ENCODE measurements at regions not wholly inside any gene's neighbourhood (a gene's known extent, or its start where the extent isn't known, plus 50 kb on each side); places are given as distances from the start of the nearest gene placed in this dataset.

DNA sequence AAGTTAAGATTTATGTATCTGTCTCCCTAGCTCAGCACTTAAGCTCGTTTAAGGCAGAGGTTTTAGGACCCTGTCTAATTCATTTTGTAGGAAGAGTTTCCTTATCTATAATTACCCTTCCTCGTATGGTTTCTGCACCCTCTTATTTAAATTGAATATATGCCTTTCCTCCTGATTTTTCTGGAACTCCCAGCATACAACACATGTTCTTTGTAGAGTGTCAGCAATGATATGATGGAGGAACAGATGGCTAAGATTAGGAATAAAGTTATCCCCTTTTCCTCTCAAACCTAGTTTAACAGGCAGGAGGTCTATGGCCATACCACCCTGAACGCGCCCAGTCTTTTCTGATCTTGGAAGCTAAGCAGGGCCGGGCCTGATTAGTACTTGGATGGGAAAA lies 359.5 kb downstream of the PCDH17 start:
- no peaks in the 10 kb centered on the region for H3K27me3 ChIP-seq (ENCODE audit: control insufficient read depth, insufficient read depth, low read length)
- no peaks in the 10 kb centered on the region for H3K4me1 ChIP-seq (ENCODE audit: control insufficient read depth, low read depth, low read length)
- H3K27ac ChIP-seq (ENCODE audit: low read length): no peak overlapping the region
- H3K36me3 ChIP-seq (ENCODE audit: control insufficient read depth, low read depth, low read length): no peaks in the 10 kb centered on the region
- no peak overlapping the region for H3K9ac ChIP-seq (ENCODE audit: low read length)
- no peak overlapping the region for H3K4me3 ChIP-seq (ENCODE audit: low read length)
- no peaks in the 10 kb centered on the region for H3K9me3 ChIP-seq (ENCODE audit: control insufficient read depth, low read depth, low read length)

DNA sequence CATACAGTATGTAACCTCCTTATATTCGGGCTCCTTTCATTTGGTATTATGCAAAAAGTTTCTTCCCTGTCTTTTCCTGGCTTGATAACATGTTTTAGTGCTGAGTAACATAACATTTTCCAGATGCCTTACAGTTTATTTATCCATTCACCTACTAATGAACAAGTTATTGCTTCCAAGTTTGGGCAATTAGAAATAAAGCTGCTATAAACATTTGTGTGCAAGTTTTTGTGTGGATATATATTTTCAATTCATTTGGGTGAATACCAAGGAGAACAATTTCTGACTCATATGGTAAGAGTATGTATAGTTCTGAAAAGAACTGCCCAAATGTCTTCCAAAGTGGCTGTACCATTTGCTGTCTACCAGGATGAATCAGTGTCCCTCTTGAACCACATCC lies 360.9 kb downstream of the PCDH17 start:
- no peak overlapping the region for H3K4me3 ChIP-seq (ENCODE audit: low read length)
- H3K9me3 ChIP-seq (ENCODE audit: control insufficient read depth, low read depth, low read length): no peaks in the 10 kb centered on the region
- H3K27ac ChIP-seq (ENCODE audit: low read length): no peak overlapping the region
- no peaks in the 10 kb centered on the region for H3K4me1 ChIP-seq (ENCODE audit: control insufficient read depth, low read depth, low read length)
- H3K27me3 ChIP-seq (ENCODE audit: control insufficient read depth, insufficient read depth, low read length): no peaks in the 10 kb centered on the region
- no peak overlapping the region for H3K9ac ChIP-seq (ENCODE audit: low read length)
- H3K36me3 ChIP-seq (ENCODE audit: control insufficient read depth, low read depth, low read length): no peaks in the 10 kb centered on the region

DNA sequence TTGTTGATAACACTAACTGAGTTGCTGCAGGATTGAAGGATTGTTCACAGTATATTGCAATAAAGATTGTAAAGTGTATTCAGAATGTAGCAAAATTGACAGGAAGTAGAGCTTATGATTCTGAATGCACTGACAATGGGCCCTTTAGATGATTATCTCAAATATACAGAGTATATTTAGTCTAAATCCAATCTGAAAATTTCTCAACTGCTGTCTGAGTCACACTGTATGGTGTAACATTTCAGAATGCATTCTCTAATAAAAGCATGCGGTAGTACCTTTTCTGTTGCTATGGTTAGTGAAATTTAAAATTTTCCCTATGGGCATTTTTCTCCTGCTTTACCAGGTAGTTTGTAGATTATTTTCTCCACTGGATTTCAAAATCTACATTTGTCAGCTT lies 365.2 kb downstream of the PCDH17 start:
- Histone ChIP-seq H3K27me3 (ENCODE audit: control insufficient read depth, insufficient read depth, low read length) (no peaks in the 10 kb centered on the region), H3K9ac (ENCODE audit: low read length) (no peak overlapping the region), H3K9me3 (ENCODE audit: control insufficient read depth, low read depth, low read length) (no peaks in the 10 kb centered on the region), H3K4me1 (ENCODE audit: control insufficient read depth, low read depth, low read length) (no peaks in the 10 kb centered on the region), H3K4me3 (ENCODE audit: low read length) (no peak overlapping the region), H3K27ac (ENCODE audit: low read length) (no peak overlapping the region), H3K36me3 (ENCODE audit: control insufficient read depth, low read depth, low read length) (no peaks in the 10 kb centered on the region)

DNA sequence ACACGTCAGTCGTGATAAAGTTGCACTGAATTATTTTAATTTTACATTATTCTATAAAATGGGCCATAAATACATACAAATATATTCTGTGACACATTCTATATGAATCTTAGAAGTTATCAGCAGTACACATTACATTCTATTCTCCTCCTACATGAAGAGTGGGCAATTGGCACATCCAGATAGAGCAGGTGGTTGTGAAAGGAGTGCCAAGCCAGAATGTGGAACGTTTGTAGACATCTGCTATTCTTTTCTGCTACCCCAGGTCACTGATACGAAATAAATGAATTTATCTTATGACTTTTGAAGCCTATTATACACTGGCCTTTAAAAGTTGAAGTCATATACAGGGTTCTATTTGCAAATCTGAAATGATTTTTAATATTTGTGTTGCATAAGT lies 373.2 kb downstream of the PCDH17 start:
- Histone ChIP-seq H3K9me3 (ENCODE audit: control insufficient read depth, low read depth, low read length) (no peaks in the 10 kb centered on the region), H3K27me3 (ENCODE audit: control insufficient read depth, insufficient read depth, low read length) (no peaks in the 10 kb centered on the region)

DNA sequence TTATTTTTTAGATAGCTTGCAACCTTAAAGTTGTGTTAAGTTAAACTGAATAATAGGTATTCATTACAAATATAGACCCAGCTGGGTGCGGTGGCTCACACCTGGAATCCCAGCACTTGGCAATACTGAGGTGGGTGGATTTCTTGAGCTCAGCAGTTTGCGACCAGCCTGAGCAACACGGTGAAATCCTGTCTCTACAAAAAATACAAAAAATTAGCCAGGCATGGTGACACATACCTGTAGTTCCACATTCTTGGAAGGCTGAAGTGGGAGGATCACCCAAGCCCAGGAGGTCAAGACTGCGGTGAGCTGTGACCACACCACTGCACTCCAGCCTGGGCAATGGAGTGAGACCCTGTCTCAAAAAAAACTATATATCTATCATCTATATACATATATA lies 386.5 kb downstream of the PCDH17 start:
- no peaks in the 10 kb centered on the region for H3K36me3 ChIP-seq (ENCODE audit: control insufficient read depth, low read depth, low read length)
- no peaks in the 10 kb centered on the region for H3K27me3 ChIP-seq (ENCODE audit: control insufficient read depth, insufficient read depth, low read length)
- H3K27ac ChIP-seq (ENCODE audit: low read length): no peak overlapping the region
- H3K9ac ChIP-seq (ENCODE audit: low read length): no peak overlapping the region
- H3K9me3 ChIP-seq (ENCODE audit: control insufficient read depth, low read depth, low read length): no peaks in the 10 kb centered on the region
- H3K4me1 ChIP-seq (ENCODE audit: control insufficient read depth, low read depth, low read length): no peaks in the 10 kb centered on the region
- H3K4me3 ChIP-seq (ENCODE audit: low read length): no peak overlapping the region

More for the DNA sequence above, 373.2 kb downstream of the PCDH17 start:
- Histone ChIP-seq H3K9ac (ENCODE audit: low read length) (no peak overlapping the region), H3K4me3 (ENCODE audit: low read length) (no peak overlapping the region), H3K36me3 (ENCODE audit: control insufficient read depth, low read depth, low read length) (no peaks in the 10 kb centered on the region), H3K4me1 (ENCODE audit: control insufficient read depth, low read depth, low read length) (no peaks in the 10 kb centered on the region), H3K27ac (ENCODE audit: low read length) (no peak overlapping the region)

DNA sequence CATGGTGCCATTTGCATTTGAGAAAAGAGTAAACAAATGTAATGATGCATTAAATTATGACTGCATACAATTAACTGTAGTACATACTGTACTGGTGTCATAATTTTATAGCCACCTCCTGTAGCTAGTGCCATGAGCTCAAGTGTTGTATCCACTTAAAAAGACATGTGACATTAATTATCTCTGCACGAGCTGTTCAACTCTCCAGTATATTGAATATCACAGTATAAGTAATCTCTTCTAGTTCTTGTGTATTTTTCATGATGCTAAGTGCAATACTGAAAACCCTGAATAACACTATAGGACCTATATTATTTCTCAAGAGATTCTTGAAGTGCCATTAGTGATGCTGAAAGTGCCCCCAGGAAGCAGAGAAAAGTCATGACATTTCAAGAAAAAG lies 387.3 kb downstream of the PCDH17 start:
- no peaks in the 10 kb centered on the region for H3K36me3 ChIP-seq (ENCODE audit: control insufficient read depth, low read depth, low read length)
- H3K27me3 ChIP-seq (ENCODE audit: control insufficient read depth, insufficient read depth, low read length): no peaks in the 10 kb centered on the region
- no peaks in the 10 kb centered on the region for H3K9me3 ChIP-seq (ENCODE audit: control insufficient read depth, low read depth, low read length)
- H3K4me1 ChIP-seq (ENCODE audit: control insufficient read depth, low read depth, low read length): no peaks in the 10 kb centered on the region
- H3K27ac ChIP-seq (ENCODE audit: low read length): no peak overlapping the region
- H3K9ac ChIP-seq (ENCODE audit: low read length): no peak overlapping the region
- no peak overlapping the region for H3K4me3 ChIP-seq (ENCODE audit: low read length)

DNA sequence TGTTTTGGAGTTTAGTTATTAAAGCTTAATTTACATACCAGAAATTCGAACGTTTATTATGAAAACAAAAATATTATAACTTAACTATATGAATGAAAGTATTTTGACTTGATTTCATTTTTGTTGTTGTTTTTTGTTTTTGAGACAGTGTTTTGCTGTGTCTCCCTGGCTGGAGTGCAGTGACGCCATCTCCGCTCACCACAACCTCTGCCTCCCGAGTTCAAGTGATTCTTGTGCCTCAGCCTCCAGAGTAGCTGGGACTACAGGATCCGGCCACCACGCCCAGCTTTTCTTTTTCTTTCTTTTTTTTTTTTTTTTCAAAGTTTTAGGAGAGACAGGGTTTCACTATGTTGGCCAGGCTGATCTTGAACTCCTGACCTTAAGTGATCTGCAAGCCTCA lies 392.6 kb downstream of the PCDH17 start:
- H3K27ac ChIP-seq (ENCODE audit: low read length): no peak overlapping the region
- no peaks in the 10 kb centered on the region for H3K27me3 ChIP-seq (ENCODE audit: control insufficient read depth, insufficient read depth, low read length)
- no peaks in the 10 kb centered on the region for H3K4me1 ChIP-seq (ENCODE audit: control insufficient read depth, low read depth, low read length)
- H3K9ac ChIP-seq (ENCODE audit: low read length): no peak overlapping the region
- H3K36me3 ChIP-seq (ENCODE audit: control insufficient read depth, low read depth, low read length): no peaks in the 10 kb centered on the region
- H3K9me3 ChIP-seq (ENCODE audit: control insufficient read depth, low read depth, low read length): no peaks in the 10 kb centered on the region
- no peak overlapping the region for H3K4me3 ChIP-seq (ENCODE audit: low read length)

DNA sequence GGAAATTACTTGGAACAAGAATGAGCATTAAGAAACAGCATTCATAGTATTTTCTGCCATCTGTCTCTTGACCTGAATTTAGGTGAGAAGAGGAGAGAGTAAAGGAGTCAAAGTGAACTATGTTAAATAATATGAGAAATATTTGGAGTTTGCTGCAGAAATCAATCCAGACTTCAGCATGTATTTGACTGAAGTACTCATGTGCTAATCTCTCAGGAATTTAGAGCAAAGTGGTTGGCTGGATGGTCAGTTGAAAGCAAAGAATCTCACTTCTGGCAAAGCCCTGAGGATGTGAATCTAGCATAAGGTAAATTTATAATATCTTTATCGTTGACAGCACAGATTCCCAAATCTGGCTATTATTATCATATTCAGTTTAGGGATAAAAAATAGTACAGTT lies 394.3 kb downstream of the PCDH17 start:
- no peaks in the 10 kb centered on the region for H3K27me3 ChIP-seq (ENCODE audit: control insufficient read depth, insufficient read depth, low read length)
- H3K4me1 ChIP-seq (ENCODE audit: control insufficient read depth, low read depth, low read length): no peaks in the 10 kb centered on the region
- H3K27ac ChIP-seq (ENCODE audit: low read length): no peak overlapping the region

DNA sequence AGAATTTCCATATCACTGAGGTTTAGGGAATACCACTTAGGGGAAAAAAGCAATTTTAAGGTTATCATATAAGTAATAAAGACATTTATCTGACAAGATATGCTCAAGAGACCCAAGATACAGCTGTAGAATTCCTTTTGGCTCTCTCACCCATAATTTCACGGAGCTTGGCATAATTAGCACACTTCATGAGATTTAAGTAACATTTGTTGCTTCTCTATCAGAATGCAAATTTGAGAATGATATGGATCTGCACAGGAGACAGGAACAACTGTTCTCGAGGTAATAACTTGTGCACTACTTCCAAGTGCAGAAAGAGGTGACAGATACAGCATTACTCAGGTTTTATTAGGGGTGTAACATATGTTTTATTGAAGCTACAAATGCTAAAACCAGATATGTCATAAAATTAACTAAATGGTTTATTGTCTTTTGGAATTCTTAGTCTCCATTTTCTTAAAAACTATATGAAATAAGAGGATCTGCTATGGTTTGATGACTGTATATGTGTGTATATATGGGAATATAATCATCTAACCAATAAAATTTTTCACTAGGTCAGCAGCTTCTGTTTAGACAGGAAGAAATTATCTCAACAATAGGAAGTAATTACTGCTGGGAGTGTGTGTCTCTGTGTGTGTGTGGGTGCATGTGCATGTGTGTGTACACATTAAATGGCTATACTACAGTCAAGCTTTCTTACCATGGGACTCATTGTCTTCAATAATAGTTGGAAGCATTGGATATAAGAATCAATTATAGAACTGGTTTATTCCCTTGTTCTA lies 401.3 kb downstream of the PCDH17 start:
- Histone ChIP-seq H3K4me3 (ENCODE audit: low read length) (no peak overlapping the region), H3K27me3 (ENCODE audit: control insufficient read depth, insufficient read depth, low read length) (no peaks in the 10 kb centered on the region), H3K9me3 (ENCODE audit: control insufficient read depth, low read depth, low read length) (no peaks in the 10 kb centered on the region), H3K27ac (ENCODE audit: low read length) (no peak overlapping the region), H3K36me3 (ENCODE audit: control insufficient read depth, low read depth, low read length) (no peaks in the 10 kb centered on the region), H3K4me1 (ENCODE audit: control insufficient read depth, low read depth, low read length) (no peaks in the 10 kb centered on the region), H3K9ac (ENCODE audit: low read length) (no peak overlapping the region)

More for the DNA sequence above, 394.3 kb downstream of the PCDH17 start:
- Histone ChIP-seq H3K9me3 (ENCODE audit: control insufficient read depth, low read depth, low read length) (no peaks in the 10 kb centered on the region), H3K36me3 (ENCODE audit: control insufficient read depth, low read depth, low read length) (no peaks in the 10 kb centered on the region), H3K4me3 (ENCODE audit: low read length) (no peak overlapping the region), H3K9ac (ENCODE audit: low read length) (no peak overlapping the region)

DNA sequence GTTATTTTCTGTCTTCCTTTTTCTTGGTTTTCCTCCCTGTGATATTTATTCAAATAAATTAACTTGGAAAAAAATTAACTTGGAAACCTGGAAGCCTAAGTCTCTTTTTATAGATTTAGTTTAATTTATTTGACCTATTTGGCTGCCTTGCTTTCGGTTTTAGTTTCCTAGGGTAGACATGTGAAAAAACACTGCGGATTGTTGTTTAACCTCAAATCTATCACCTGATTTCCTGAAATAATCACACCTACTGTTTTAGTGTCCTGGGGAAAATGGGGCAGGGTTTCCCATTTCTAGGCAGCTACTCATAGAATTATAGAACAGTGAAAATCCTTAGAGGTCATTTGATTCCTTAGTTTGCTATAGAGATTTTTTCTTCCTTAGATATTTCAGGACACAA lies 412.4 kb downstream of the PCDH17 start:
- H3K9ac ChIP-seq (ENCODE audit: low read length): no peak overlapping the region
- H3K4me1 ChIP-seq (ENCODE audit: control insufficient read depth, low read depth, low read length): no peaks in the 10 kb centered on the region
- no peak overlapping the region for H3K4me3 ChIP-seq (ENCODE audit: low read length)
- H3K36me3 ChIP-seq (ENCODE audit: control insufficient read depth, low read depth, low read length): no peaks in the 10 kb centered on the region
- no peaks in the 10 kb centered on the region for H3K9me3 ChIP-seq (ENCODE audit: control insufficient read depth, low read depth, low read length)
- no peaks in the 10 kb centered on the region for H3K27me3 ChIP-seq (ENCODE audit: control insufficient read depth, insufficient read depth, low read length)
- no peak overlapping the region for H3K27ac ChIP-seq (ENCODE audit: low read length)

DNA sequence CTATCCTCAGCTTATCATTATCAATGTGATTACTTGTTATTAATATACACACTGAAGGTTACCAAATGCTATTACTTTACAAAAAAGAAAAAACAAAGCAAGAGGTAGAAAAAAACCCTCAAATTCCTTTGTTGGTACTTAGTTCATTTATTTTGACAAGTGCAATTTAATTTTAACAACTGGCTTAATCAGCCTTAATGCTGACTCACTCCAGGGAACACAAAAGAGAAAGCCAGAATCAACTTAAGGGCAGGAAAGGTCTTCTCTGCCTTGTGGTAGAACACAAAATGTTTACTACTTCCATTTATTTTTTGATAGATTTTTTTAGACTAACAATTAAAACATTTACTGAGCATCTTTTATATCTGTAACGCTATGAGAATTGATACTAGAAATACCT lies 417.1 kb downstream of the PCDH17 start:
- Histone ChIP-seq H3K9me3 (ENCODE audit: control insufficient read depth, low read depth, low read length) (no peaks in the 10 kb centered on the region), H3K27me3 (ENCODE audit: control insufficient read depth, insufficient read depth, low read length) (no peaks in the 10 kb centered on the region), H3K27ac (ENCODE audit: low read length) (no peak overlapping the region), H3K36me3 (ENCODE audit: control insufficient read depth, low read depth, low read length) (no peaks in the 10 kb centered on the region), H3K4me3 (ENCODE audit: low read length) (no peak overlapping the region), H3K9ac (ENCODE audit: low read length) (no peak overlapping the region), H3K4me1 (ENCODE audit: control insufficient read depth, low read depth, low read length) (peaks cover 5% of the 10 kb centered on the region)

DNA sequence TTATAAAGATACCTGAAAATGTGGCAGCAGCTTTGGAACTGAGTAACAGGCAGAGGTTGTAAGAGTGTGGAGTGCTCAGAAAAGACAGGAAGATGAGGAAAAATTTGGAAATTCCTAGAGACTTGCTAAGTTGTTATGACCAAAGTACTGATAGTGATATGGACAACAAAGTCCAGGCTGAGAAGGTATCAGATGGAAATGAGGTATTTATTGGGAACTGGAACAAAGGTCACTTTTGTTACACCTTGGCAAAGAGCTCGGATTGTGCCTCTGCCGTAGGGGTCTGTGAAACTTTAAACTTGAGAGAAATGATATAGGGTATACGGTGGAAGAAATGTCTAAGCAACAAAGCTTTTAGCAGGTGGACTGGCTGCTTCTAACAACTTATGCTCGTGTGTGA lies 419.9 kb downstream of the PCDH17 start:
- Histone ChIP-seq H3K27ac (ENCODE audit: low read length) (no peak overlapping the region), H3K9ac (ENCODE audit: low read length) (no peak overlapping the region), H3K4me3 (ENCODE audit: low read length) (no peak overlapping the region), H3K36me3 (ENCODE audit: control insufficient read depth, low read depth, low read length) (no peaks in the 10 kb centered on the region), H3K4me1 (ENCODE audit: control insufficient read depth, low read depth, low read length) (peaks cover 5% of the 10 kb centered on the region), H3K27me3 (ENCODE audit: control insufficient read depth, insufficient read depth, low read length) (no peaks in the 10 kb centered on the region), H3K9me3 (ENCODE audit: control insufficient read depth, low read depth, low read length) (no peaks in the 10 kb centered on the region)

Measured in iPS-18a (cell line).